OCI-LY3 (cell line): ENCODE measurements at regions not wholly inside any gene's neighbourhood (a gene's known extent, or its start where the extent isn't known, plus 50 kb on each side); places are given as distances from the start of the nearest gene placed in this dataset.

Source experiments
- H2AFZ ChIP-seq: fragments of 200-600, 300-600 bp; shearing (Covaris generic); 2 replicates; pipeline ENCODE4 v1.6.0; 2014; ENCODE audit warnings: antibody characterized with exemption, low read depth, low read length
- H3K27ac ChIP-seq: fragments of 200-600, 300-600 bp; sonication (generic); 2 replicates; pipeline ENCODE4 v1.5.1; 2014; ENCODE audit warnings: mild to moderate bottlenecking, low read length, moderate library complexity, mixed read lengths
- H3K27me3 ChIP-seq: fragments of 200-600, 300-600 bp; sonication (generic); 2 replicates; pipeline ENCODE4 v1.6.1; 2014; ENCODE audit warnings: low read depth, low read length, mixed read lengths
- H3K36me3 ChIP-seq: fragments of 200-600, 300-600 bp; sonication (generic); replicated peaks from 2 replicates; pipeline ENCODE3; 2014; ENCODE audit warnings: low read depth, low read length, mixed read lengths
- H3K4me1 ChIP-seq: fragments of 300-600, 200-600 bp; sonication (generic); 2 replicates; pipeline ENCODE4 v1.6.1; 2014; ENCODE audit warnings: low read length, mixed read lengths
- H3K4me2 ChIP-seq: fragments of 200-600, 300-600 bp; sonication (generic); 2 replicates; pipeline ENCODE4 v1.6.1; 2014; ENCODE audit warnings: low read length, mixed read lengths
- H3K4me3 ChIP-seq: fragments of 300-600, 200-600 bp; sonication (generic); 2 replicates; pipeline ENCODE4 v1.5.1; 2014; ENCODE audit warnings: antibody characterized with exemption, mild to moderate bottlenecking, low read length, moderate library complexity
- H3K79me2 ChIP-seq: fragments of 300-600, 200-600 bp; shearing (Covaris generic); 2 replicates; pipeline ENCODE4 v1.6.1; 2014; ENCODE audit warnings: mild to moderate bottlenecking, low read length, mixed read lengths
- H3K9ac ChIP-seq: fragments of 300-600, 200-600 bp; shearing (Covaris generic); 2 replicates; pipeline ENCODE4 v1.6.0; 2014; ENCODE audit warnings: mild to moderate bottlenecking, low read length, moderate library complexity
- H3K9me3 ChIP-seq: fragments of 200-600, 300-600 bp; shearing (Covaris generic); 2 replicates; pipeline ENCODE4 v1.6.1; 2014; ENCODE audit warnings: low read length, mixed read lengths; ENCODE audit not compliant: insufficient read depth
- H4K20me1 ChIP-seq: fragments of 200-600, 300-600 bp; sonication (generic); 2 replicates; pipeline ENCODE4 v1.6.1; 2016; ENCODE audit warnings: low read length, mixed read lengths; ENCODE audit not compliant: insufficient read depth
- CTCF ChIP-seq: fragments of 200-600, 300-600 bp; sonication (generic); IDR thresholded peaks from 2 replicates; pipeline ENCODE4 v1.5.1; 2014; ENCODE audit warnings: antibody characterized with exemption, low read length, low read depth
- EZH2phosphoT487 ChIP-seq: fragments of 200-600 bp; shearing (Covaris generic); IDR thresholded peaks from 2 replicates; pipeline ENCODE4 v1.6.1; 2018; ENCODE audit warnings: antibody characterized with exemption, mixed run types, low read depth

- no peaks in the 10 kb centered on the region for H4K20me1 ChIP-seq
These were observed 146.4 kb upstream of the PFN2 start for GRCh38 chr3:150117076-150117475.

GRCh38 chr3:150116196-150116595 lies 145.5 kb upstream of the PFN2 start:
- peaks cover 30% of the 10 kb centered on the region for H3K4me1 ChIP-seq
- H3K27ac ChIP-seq: no peak overlapping the region
- no peaks in the 10 kb centered on the region for H3K36me3 ChIP-seq
- H2AFZ ChIP-seq: no peak overlapping the region
- peaks cover 52% of the 10 kb centered on the region for H3K27me3 ChIP-seq
- no peaks in the 10 kb centered on the region for H4K20me1 ChIP-seq
- H3K9me3 ChIP-seq: no peaks in the 10 kb centered on the region
- no peak overlapping the region for H3K9ac ChIP-seq
- no peak overlapping the region for H3K4me2 ChIP-seq
- H3K79me2 ChIP-seq: no peaks in the 10 kb centered on the region
- no peak for TF ChIP-seq CTCF
- no peak for TF ChIP-seq EZH2phosphoT487
- H3K4me3 ChIP-seq: no peak overlapping the region

More at GRCh38 chr3:150117076-150117475, 146.4 kb upstream of the PFN2 start:
- Histone ChIP-seq H3K9ac (no peak overlapping the region), H3K27ac (no peak overlapping the region), H3K4me3 (no peak overlapping the region), H3K36me3 (no peaks in the 10 kb centered on the region), H3K4me1 (peaks cover 30% of the 10 kb centered on the region), H3K4me2 (no peak overlapping the region), H3K79me2 (no peaks in the 10 kb centered on the region), H3K9me3 (peaks cover 2% of the 10 kb centered on the region; the same call in 1 of the 2 replicates), H2AFZ (no peak overlapping the region), H3K27me3 (peaks cover 55% of the 10 kb centered on the region)
- TF ChIP-seq EZH2phosphoT487 (no peak), CTCF (no peak)

GRCh38 chr3:150114873-150115540 lies 144.3 kb upstream of the PFN2 start:
- H2AFZ ChIP-seq: no peak overlapping the region
- no peak overlapping the region for H3K9ac ChIP-seq
- 0 out of 2 replicates have a peak overlapping the region, but pooled peaks have one; percentile 2 for H3K27ac ChIP-seq
- peak overlapping the region; percentile 36 for H3K4me3 ChIP-seq
- H3K27me3 ChIP-seq: peaks cover 46% of the 10 kb centered on the region
- no peaks in the 10 kb centered on the region for H3K79me2 ChIP-seq
- H4K20me1 ChIP-seq: no peaks in the 10 kb centered on the region
- no peaks in the 10 kb centered on the region for H3K9me3 ChIP-seq
- TF ChIP-seq EZH2phosphoT487 (no peak), CTCF (no peak)
- H3K4me1 ChIP-seq: peaks cover 30% of the 10 kb centered on the region
- H3K4me2 ChIP-seq: peak overlapping the region; percentile 72
- no peaks in the 10 kb centered on the region for H3K36me3 ChIP-seq

- Histone ChIP-seq H3K4me3 (peak overlapping the region; percentile 36), H3K4me2 (peak overlapping the region; percentile 72), H3K27me3 (peaks cover 39% of the 10 kb centered on the region), H2AFZ (no peak overlapping the region), H3K9me3 (no peaks in the 10 kb centered on the region), H3K27ac (no peak overlapping the region), H3K36me3 (no peaks in the 10 kb centered on the region), H3K79me2 (no peaks in the 10 kb centered on the region), H4K20me1 (no peaks in the 10 kb centered on the region), H3K9ac (no peak overlapping the region), H3K4me1 (peaks cover 30% of the 10 kb centered on the region)
- TF ChIP-seq EZH2phosphoT487 (no peak), CTCF (no peak)
These were observed 143.6 kb upstream of the PFN2 start for GRCh38 chr3:150114273-150114672.
